WERI-Rb-1 (cell line): ENCODE measurements at regions not wholly inside any gene's neighbourhood (a gene's known extent, or its start where the extent isn't known, plus 50 kb on each side); places are given as distances from the start of the nearest gene placed in this dataset.

Experiments used
- DNase-seq: peaks from one replicate; pipeline ENCODE4 v3.0.0-alpha.2; 2020
- H3K27ac ChIP-seq: fragments of 250-450 bp; sonication (Bioruptor Pico); 2 replicates; pipeline ENCODE4 v1.5.1; 2020; ENCODE audit warnings: mild to moderate bottlenecking, moderate library complexity
- H3K27me3 ChIP-seq: fragments of 250-450 bp; sonication (Bioruptor Pico); 2 replicates; pipeline ENCODE4 v1.5.1; 2021; ENCODE audit warnings: mild to moderate bottlenecking, low read depth, moderate library complexity; ENCODE audit not compliant: insufficient read depth, severe bottlenecking
- H3K36me3 ChIP-seq: fragments of 250-450 bp; sonication (Bioruptor Pico); 2 replicates; pipeline ENCODE4 v1.5.1; 2020; ENCODE audit warnings: mild to moderate bottlenecking, moderate library complexity
- H3K4me3 ChIP-seq: 2 replicates; pipeline ENCODE4 v1.5.1; 2011; ENCODE audit warnings: low read depth, mild to moderate bottlenecking, control low read depth, low read length
- H3K9me3 ChIP-seq: fragments of 250-450 bp; sonication (Bioruptor Pico); 2 replicates; pipeline ENCODE4 v1.5.1; 2021; ENCODE audit warnings: mild to moderate bottlenecking, moderate library complexity; ENCODE audit not compliant: severe bottlenecking
- CTCF ChIP-seq: IDR thresholded peaks from 2 replicates; pipeline ENCODE4 v1.5.1; 2011; ENCODE audit warnings: low read depth, mild to moderate bottlenecking, control low read depth, inconsistent platforms, low read length

- H3K27ac ChIP-seq = no peak overlapping the region
- no peak overlapping the region for H3K4me3 ChIP-seq
- TF ChIP-seq CTCF = no peak
- no peaks in the 10 kb centered on the region for H3K9me3 ChIP-seq
- no peak for DNase-seq
- no peaks in the 10 kb centered on the region for H3K27me3 ChIP-seq
- H3K36me3 ChIP-seq = no peaks in the 10 kb centered on the region
Observed at GRCh38 chr3:144760831-144761230, 789.2 kb downstream of the DIPK2A start.

DNA sequence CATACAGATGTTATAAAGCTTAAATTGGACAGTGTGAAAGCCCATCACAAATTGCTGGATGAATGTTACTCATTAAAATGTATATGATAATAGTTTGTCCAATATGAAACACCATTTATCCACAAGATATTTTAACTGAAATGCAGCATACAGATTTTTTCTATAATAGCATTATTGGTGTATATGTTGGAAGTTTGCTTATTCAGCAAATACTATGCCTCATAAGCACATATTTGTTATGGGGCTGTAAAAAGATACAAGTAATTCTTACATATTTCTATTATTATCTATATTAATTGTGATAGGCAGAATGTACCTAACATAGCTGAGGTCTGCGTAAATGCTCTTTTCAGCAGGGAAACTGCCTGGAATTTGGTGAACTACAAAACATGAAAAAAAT is 790.5 kb downstream of the DIPK2A start:
- Histone ChIP-seq H3K36me3 (no peaks in the 10 kb centered on the region), H3K4me3 (no peak overlapping the region), H3K9me3 (no peaks in the 10 kb centered on the region), H3K27ac (no peak overlapping the region), H3K27me3 (no peaks in the 10 kb centered on the region)
- no peak for DNase-seq
- TF ChIP-seq CTCF = no peak

DNA sequence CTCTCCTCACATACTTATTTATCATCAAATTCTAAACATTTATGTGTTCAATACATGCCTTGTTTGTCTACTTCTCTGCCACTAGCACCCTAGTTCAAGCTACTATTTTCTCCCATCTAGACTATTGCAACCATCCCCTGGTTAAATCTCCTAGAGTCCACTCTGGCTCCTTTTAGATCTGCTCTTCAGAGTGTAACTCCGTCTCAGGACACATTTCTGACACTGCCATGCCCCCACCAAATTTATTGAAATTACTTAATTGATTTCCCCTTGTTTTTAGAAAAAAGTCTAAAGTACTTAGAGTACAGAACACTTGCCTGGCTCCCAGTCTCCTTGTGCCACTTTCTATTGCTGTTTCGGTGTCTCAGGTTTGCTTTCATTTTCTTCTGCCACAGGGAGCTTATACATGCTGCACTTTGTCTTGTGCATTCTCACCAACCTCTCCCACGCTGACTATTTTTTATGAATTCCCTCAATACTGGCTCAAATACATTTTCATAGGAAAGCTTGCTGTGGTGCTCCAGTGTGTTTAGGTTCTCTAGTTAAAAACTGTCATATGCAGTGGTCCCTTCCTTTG is 792.3 kb downstream of the DIPK2A start:
- Histone ChIP-seq H3K27ac (no peak overlapping the region), H3K4me3 (no peak overlapping the region), H3K27me3 (no peaks in the 10 kb centered on the region), H3K36me3 (no peaks in the 10 kb centered on the region), H3K9me3 (no peaks in the 10 kb centered on the region)
- DNase-seq = no peak
- TF ChIP-seq CTCF = no peak

DNA sequence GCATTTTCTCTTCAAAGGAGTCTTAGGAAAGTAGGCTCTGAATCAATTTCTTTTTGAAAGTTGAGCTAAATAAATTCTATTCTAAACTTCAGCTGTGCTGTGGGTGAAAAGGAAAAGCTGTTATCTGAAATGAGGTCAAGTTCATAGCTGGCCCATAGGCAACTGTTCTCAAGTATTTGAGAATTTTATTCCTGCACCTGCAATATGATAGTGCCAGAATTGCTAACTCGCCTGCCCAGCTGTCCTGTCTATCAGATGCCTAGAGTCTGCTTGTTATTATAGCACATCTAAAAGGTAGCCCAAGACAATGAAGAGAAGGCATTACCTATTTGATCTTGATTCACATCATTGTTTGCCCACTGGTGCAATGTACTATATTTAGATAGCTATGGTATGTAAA is 798.7 kb downstream of the DIPK2A start:
- Histone ChIP-seq H3K36me3 (no peaks in the 10 kb centered on the region), H3K27ac (no peak overlapping the region), H3K27me3 (no peaks in the 10 kb centered on the region), H3K9me3 (no peaks in the 10 kb centered on the region), H3K4me3 (no peak overlapping the region)
- DNase-seq = no peak
- TF ChIP-seq CTCF = no peak

GRCh38 chr3:144770915-144771351 is 799.3 kb downstream of the DIPK2A start:
- no peaks in the 10 kb centered on the region for H3K9me3 ChIP-seq

More at GRCh38 chr3:144770915-144771351, 799.3 kb downstream of the DIPK2A start:
- DNase-seq = no peak
- no peak for TF ChIP-seq CTCF
- H3K27ac ChIP-seq = no peak overlapping the region
- no peaks in the 10 kb centered on the region for H3K36me3 ChIP-seq
- no peak overlapping the region for H3K4me3 ChIP-seq
- no peaks in the 10 kb centered on the region for H3K27me3 ChIP-seq
